ENCODE measurements at regions not wholly inside any gene's neighbourhood (a gene's known extent, or its start where the extent isn't known, plus 50 kb on each side); places are given as distances from the start of the nearest gene placed in this dataset.

DNA sequence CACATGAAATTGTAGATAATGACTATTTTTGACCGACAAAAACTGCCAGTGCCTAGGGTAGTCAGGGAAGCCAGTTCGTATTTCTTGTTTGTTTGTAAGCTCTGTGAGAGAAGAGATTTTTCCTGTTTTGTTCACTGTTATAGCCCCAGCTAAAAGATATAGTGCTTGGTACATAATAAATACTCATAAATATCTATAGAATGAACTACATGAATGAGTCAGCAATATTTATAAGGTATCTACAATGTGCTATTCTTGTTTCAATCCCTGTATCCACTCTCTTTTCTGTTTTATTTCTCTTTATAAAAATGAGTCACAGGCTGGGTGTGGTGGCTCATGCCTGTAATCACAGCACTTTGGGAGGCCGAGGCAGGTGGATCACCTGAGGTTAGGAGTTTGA, 275.6 kb upstream of the FANCL start:
- TF ChIP-seq, protein P1, sequence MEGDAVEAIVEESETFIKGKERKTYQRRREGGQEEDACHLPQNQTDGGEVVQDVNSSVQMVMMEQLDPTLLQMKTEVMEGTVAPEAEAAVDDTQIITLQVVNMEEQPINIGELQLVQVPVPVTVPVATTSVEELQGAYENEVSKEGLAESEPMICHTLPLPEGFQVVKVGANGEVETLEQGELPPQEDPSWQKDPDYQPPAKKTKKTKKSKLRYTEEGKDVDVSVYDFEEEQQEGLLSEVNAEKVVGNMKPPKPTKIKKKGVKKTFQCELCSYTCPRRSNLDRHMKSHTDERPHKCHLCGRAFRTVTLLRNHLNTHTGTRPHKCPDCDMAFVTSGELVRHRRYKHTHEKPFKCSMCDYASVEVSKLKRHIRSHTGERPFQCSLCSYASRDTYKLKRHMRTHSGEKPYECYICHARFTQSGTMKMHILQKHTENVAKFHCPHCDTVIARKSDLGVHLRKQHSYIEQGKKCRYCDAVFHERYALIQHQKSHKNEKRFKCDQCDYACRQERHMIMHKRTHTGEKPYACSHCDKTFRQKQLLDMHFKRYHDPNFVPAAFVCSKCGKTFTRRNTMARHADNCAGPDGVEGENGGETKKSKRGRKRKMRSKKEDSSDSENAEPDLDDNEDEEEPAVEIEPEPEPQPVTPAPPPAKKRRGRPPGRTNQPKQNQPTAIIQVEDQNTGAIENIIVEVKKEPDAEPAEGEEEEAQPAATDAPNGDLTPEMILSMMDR (IDR thresholded peaks at IDR 0.05) = no peak
- no peak for TF ChIP-seq POLR2A (IDR thresholded peaks at IDR 0.05)
- no peak for TF ChIP-seq POLR2AphosphoS5 (IDR thresholded peaks at IDR 0.05)
